SK-N-DZ (cell line): ENCODE measurements at regions not wholly inside any gene's neighbourhood (a gene's known extent, or its start where the extent isn't known, plus 50 kb on each side); places are given as distances from the start of the nearest gene placed in this dataset.
"Not testable (repeated sequence)": the region's sequence is repeated elsewhere in the genome, so short reads cannot be mapped to it uniquely, and the experiment has no call there.

ENCODE experiments used
- DNase-seq: peaks from one replicate; pipeline ENCODE4 v3.0.0-alpha.2; 2015; ENCODE audit warnings: low spot score

DNA sequence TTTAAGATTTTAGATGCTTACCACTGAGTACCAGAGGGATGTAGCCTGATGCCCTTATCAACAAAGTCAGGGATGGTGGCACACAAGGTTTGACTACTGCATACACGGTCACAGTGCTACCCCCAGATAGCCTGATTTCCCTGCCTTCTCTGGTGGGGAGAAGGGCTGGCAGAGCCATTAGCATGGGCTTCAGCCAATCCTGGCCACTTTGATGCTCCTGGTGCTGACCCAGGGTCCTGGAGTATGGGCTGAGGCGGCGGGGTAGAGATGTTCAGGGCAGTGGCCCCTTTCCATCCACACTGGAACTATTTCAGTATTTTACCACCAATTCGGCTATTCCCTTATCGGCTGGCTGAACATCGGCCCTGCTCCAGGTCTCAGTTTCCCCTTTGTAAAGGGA lies 83.2 kb downstream of the POTEB3 start:
- DNase-seq, result not testable (repeated sequence)

DNA sequence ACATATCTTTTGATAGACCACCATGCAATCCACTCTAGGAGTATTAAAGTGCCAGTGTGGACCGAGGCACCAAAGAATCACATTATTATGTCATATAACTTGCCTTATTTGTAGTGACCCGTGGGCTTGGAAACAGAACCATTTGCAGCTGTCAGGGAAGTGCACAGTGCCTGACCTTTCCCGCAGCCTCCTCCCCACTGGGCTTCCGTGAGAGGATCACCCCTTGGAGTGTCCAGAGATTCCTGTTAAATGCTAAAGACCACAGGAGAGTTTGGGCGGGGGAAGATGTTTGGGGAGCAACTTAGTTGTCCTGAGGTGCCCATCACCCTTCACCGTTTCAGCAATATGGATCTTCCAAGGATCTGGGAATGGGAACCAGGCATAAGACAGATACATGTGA lies 84.4 kb downstream of the POTEB3 start:
- not testable (repeated sequence) for DNase-seq

DNA sequence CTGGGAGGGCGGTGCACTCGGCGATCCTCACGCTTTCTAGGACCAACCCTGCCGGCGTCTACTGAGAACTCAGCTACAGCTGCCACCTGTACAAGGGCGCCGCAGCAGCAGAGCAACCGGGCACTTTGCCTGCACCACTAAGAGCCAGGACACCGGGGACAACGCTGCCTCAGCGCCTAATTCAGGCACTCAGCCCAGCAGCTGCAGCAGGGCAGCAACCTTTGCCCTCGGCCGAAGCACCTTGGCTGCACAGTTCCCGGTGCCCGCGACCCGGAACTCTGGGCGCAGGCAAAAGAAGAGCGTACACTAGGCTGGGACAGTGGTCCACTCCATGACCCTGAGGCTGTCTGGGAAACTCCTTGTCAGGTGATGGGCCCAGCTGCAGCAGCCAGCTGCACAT lies 85.7 kb downstream of the POTEB3 start:
- DNase-seq, result not testable (repeated sequence)

DNA sequence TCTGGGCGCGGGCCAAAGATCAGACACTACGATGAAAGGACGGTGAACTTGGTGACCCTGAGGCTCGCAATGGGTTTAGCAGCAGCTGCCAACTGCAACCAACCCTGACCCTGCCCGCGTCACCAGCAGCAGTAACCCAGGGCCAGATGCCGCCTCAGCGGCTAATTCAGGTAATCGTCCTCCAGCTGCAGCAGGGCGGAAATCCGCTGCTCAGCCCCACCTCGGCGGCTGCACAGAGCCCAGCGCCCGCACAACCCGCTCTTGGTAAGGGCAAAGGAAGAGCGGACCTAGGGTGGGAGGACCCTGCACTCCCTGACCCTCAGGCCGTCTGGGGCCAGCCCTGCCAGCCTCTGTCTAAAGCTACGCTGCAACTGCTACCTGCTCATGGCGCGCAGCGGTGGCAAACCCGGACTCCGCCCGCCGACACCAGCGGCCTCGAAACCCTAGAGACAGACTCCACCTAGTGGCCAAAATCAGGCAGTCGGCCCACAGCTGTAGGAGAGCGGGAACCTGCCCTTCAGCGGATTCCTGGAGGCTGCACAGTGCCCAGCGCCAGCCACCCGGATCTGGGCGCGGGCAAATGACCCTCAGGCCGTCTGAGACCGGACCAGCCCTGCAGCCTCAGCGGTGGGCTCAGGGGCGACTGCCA lies 87.5 kb downstream of the POTEB3 start:
- DNase-seq, result not testable (repeated sequence)

DNA sequence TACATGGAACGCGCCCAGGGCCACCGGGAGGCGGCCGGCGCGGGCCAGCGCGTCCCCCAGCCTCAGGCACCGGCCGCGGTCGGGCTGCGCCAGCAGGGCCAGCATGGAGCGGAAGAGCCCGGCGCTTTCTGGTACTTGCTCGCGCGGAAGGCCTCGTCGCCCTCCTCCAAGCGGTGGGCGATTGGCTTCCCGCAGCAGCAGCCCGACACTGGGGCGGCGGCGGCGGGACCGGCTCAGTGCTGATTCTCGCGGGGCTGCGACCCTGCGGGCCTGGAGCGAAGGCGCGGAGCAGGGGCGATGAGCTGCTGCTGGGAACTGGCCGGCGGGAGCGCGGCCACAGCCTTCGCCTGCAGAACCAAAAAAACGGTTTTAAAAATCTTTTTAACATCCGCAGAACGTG lies 95.3 kb downstream of the POTEB3 start:
- DNase-seq, result not testable (repeated sequence)

DNA sequence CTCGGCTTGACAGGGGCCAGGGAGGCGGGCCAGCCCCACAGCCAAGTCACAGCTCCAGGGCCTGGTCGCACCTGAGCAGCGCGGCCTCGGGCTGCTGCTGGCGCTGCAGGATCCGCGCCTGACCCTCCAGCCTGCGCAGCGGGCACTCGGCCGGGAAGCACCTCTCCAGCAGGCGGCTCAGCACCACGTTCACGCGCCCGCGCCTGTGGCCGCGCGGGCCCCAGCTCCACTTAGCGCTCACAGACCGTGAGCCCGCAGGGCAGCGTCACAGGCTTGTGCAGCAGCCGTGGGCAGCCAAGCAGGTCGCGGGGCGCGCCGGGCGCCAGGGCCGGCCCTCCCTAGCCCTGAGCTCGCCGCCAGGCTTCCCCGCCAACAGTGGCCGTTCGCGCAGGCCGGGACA lies 95.8 kb downstream of the POTEB3 start:
- DNase-seq, result not testable (repeated sequence)

DNA sequence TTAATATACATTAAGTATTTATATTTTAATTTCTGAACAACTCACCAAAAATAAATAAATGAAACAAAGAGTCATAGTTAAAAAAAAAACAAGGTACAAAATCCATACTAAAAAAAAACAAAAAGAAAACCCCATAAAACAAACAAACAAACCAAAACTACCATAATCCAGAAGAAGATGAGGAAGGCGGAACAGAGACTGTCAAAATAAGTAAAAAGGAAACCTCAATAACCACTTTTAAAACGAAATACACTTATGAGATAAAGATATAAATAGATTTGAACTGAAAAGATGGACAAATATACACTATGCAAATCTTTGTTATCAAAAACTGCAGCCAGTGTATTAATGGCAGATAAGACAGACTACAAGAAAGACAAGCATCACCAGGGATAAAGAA lies 103.3 kb downstream of the POTEB3 start:
- not testable (repeated sequence) for DNase-seq

DNA sequence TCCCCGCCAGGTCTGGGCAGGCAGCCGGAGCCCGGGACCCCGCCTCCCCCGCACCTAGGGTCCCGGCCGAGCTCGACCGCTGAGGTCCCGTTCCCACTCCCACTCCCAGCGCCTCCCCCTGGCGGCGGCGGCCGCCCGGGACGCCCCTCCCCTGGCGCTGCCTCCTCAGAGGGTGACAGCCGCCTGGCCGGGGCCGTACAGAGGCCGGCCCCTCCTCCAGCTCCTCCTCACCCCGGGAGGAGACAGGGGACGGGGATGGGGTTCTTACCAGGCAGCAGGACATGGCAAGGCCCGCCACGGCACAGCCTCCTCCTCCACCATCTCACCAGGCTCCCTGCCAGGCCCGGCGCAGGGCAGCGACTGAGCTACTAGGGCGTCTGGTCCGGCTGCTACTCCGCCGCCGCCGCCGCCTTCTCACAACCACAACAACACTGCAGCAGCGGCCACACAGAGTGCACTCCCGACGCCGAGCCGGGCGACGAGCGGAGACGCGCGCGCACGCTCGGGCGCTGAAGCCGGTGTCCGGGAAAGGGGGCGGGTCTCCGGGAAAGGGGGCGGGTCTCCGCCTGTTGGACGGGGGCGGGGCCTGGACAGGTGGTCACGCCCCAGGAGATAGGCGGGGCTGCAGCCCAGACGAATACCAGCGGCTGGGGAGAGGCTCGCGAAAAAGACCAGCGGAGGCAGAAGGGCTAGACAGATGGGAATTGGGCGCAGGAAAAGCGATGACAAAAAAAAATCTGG lies 115.4 kb downstream of the POTEB3 start:
- DNase-seq, result not testable (repeated sequence)

DNA sequence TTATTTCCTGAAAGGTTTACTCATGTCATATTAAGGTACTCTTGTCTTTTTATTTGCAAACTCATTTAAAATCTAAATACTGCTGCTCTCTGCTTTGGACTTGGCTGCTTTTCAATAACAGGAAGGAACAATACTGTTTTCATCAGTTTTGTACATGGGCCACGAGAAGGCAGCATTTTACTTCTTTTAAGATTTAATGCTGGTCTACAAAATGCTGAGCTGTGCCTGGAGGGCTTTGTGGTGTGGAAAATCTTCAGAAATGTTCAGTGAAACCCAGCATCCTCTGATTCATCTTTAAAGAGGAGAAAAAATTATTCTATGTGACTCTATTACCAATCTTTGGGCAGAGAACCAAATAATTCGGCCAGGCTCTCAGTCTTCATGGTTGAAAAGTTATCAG lies 155.9 kb downstream of the POTEB3 start:
- DNase-seq, result not testable (repeated sequence)

DNA sequence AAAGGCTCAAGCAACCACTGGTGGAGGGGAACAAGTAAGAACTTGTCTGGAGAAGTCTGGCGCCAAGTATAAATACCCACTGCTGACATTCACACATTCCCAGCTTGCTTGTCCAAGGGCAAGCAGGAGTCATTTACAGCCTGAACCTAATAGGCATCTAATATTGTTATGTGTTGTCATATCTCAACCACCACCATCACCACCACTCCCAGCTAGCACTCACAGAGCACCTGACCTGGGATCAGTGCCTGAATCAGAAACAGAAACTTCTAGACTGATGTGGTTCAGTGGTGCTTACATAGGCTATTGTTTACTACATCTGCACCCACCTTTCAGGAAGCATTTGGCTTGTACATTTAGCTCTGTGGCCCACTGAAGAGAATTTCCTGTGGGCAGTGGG lies 157.1 kb downstream of the POTEB3 start:
- DNase-seq, result not testable (repeated sequence)

DNA sequence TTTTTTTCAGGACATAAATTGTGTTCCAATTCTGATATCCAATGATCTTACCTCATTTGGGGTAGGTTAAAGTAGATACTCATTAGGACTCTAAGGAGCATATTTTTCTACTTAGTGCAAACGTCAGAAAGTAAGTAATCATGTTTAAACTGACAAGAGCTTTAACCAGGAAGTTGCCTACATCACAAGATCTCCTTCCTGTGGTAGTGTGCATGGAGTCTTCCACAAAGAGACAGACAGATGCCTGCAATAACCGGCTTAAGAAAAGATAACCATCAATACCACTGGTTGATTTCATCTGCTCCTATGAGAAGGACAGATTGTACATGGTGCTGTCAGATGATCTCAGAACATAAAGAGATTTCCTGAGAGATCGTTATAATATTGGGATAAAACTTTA lies 160.0 kb downstream of the POTEB3 start:
- DNase-seq, result not testable (repeated sequence)

DNA sequence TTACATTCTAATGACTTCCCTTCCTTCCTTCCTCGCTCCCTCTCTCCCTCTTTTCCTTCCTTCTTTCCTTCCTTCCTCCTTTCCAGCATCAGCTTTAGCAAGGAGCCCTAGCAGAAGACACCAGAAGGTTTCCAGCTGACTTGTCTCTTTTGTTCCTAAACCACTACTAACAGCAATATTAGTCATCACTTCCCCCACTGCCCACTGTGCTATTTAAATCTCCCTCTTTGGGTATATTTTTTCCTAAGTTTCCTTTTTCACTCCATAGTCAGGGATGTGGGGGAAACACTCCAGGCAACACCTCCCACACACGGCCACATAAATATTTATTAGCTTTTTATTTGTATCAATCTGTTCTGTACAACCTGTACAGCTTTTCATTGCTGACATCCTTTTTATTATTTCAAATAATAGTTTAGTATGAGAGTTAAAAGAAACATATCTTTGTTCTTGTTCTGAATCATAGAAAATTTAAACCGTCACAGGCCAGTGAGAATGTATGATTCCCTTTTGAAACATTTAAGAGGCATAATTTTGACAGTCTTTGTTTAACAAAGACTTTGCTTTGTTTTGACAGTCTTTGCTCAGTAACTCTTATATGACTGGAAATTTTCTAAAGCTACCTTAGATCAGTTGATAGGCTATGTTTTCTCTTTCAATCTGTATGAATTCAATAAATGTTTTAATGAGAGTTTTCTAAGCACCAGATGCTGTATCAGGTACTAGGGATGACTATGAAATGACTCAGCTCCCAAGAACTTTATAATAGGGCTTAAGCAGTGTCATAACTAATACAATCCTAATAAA lies 167.9 kb downstream of the POTEB3 start:
- peak; percentile 2 for DNase-seq

DNA sequence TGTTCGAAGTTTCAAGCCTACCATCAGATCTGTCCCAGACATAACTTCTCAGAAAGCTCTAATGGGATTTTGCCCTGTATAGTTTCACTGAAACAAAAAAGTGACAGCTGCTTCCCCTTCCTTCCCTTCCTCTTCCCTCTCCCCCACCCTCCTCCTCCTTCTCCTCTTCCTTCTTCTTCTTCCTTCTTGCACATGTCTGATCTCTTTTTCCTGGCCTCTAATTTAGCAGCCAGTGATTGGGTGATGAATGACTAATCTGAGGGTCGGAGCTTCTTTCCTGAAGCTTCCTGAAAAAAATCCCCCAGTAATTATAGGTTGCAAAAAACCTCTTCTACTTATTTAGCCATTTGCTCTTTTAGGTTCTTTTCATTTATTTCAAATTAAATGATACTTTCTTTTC lies 168.7 kb downstream of the POTEB3 start:
- DNase-seq, result peak; percentile 2

DNA sequence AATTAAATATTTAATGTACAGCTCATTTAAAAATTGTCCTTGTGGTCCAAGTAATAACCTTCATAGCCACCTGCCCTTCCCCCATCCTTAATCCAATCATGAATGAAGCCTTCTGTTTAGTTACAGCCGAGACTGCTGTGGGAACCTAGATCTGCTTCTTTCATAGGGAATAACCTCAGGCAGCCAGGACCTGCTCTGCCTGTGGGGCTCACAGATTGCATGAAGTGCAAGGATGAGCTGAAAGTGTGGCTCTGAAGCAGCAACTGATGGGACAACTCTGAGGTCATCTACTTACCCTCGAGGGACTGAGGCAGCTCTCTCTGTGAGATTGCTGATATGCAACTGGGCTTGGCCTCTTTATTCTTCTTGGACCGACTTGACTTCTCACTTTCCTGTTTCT lies 169.8 kb downstream of the POTEB3 start:
- peak; percentile 27 for DNase-seq

DNA sequence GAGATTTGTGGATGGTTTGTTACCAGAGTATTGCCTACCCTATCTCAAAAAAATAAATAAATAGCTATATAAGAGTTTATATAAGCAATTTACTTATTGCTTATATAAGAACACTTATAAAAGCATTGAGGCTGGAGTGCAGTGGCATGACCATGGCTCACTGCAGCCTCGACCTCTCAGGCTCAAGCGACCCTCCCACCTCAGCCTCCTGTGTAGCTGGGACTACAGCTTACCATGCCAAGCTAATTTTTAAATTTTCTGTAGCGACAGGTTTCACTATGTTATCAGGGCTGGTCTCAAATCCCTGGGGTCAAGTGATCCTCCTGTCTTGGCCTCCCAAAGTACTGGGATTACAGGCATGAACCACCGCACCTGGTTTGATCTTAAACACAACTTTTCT lies 170.6 kb downstream of the POTEB3 start:
- DNase-seq, result peak; percentile 0

DNA sequence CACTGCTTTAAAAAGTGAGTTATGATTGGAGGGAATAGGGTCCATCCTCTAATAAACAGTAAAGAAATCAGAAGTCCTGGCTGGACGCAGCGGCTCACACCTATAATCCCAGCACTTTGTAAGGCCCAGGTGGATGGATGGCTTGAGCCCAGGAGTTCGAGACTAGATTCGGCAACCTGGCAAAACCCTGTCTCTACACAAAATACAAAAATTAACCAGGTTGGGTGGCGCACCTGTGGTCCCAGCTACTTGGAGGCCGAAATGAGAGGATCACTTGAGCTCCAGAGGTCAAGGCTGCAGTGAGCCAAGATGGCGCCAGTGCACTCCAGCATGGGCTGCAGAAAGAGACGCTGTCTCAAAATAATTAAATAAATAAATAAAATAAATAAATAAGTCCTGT lies 171.2 kb downstream of the POTEB3 start:
- peak; percentile 1 for DNase-seq

DNA sequence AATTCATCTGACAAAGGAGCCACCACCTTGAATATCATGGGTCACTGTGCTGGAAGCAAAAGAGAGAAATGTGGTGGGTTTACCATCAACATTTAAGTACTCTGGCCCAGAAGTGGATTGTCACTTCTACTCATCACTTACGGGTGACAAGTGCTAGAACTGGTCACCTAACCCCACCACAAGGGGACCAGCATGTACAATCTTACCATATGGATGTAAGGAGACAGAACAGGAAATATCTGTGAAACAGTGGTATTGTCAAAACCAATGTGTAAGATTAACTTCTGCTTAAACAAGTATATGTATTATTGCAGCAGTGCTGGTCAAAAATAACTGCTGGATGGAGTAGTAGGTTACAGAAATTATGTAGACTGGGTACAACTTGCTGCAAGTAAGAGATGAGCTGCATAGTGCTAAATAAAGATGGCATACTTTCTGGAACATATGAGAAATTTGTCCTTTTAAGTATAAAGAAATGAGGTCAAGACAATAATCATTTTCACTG lies 171.8 kb downstream of the POTEB3 start:
- peak; percentile 6 for DNase-seq

DNA sequence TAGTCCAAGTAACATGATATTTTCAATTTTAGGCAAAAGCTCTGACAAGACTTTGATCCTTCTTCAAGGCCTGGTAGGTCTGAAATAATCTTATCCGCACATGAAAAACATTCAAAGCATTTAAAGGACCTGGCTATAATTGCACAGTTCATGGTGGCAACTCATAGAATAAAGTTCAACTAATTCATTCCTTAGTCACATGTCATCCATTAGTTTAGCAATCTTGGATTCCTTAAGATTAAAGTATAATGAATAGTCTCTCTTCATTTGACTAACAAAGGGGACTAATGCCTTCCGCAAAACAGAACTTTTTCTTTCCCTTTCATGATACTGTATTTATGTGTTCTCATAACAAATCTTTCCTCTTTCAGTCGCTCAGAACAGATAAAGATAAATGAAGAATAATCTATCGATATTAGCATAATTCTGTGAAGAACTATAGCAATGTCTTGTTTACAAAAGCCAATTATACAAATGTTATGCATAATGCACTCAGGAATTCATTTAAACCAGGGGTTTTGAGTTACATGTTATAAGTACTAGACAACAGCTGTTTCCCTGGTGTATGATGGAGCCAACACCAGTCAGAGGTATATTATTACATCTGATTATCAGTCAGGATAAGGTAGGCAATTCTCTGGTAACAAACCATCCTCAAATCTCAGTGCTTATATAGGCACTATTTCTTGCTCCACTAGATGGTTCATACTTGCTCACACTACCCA lies 172.5 kb downstream of the POTEB3 start:
- DNase-seq, result peak; percentile 6

DNA sequence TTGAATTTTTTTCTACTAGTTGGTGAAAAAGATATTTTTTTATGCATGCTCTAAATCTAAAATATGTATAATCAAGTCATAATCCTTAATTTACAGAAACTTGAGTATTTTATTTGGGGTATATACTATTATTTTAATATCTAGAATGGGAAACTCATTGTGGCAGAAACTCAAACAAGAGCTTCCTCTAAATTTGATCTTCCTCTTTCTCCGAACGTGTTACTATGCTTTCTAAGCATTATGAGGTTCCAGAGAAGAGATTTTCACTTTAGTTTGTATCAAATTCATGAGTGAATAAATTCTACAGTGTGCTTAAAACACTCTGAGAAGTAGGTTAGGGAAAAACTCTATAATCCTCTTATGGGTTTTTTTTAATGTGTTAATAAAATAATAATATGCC lies 173.1 kb downstream of the POTEB3 start:
- DNase-seq, result peak; percentile 0

DNA sequence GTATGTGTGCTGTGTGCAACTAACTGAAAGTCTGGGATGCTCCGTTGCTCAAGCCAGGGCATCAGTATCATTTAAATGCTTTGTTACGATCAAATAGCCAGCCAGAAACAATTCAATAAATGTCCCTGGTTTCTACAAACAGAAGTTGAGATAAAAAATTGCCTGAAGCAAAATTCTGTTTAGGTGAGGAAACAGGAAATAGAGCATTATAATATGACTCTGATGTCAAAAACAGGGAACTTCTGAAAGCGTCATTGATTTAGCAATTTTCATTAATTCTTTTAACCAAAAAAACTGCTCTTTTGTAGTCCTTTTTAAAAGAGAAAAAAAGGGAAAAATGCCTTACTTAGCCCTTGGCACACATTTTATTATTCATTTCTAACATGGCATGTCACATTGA lies 174.7 kb downstream of the POTEB3 start:
- DNase-seq, result not testable (repeated sequence)

DNA sequence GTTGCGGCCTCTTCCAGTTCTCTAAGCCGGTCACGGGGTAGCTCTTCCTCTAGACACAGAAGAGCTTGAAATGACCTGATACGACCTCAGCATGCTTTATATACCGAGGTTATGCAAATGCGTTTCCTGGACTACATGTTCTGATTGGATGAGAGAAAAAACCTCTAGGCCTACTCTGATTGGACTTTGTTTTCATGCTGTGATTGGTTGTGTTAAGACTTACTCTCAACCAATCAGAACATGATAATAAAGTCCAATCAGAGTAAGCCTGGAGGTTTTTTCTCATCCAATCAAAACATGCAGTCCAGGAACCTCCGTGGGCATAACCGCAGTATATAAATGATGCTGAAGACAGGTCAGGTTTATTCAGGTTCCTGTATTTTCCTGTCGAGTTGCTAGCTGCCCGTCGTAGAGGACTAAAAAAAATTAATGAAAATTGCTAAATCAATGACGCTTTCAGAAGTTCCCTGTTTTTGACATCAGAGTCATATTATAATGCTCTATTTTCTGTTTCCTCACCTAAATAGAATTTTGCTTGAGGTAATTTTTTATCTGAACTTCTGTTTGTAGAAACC lies 177.4 kb downstream of the POTEB3 start:
- peak; percentile 34 for DNase-seq
